GM18868 (cell line): ENCODE measurements at regions not wholly inside any gene's neighbourhood (a gene's known extent, or its start where the extent isn't known, plus 50 kb on each side); places are given as distances from the start of the nearest gene placed in this dataset.
"Not testable (repeated sequence)": the region's sequence is repeated elsewhere in the genome, so short reads cannot be mapped to it uniquely, and the experiment has no call there.

Source experiments
- ATAC-seq: cut with Tn5 transposase; IDR thresholded peaks from one replicate; pipeline ENCODE4 v1.9.1; 2021; ENCODE audit warnings: mild to moderate bottlenecking, moderate library complexity; ENCODE audit not compliant: unreplicated experiment

- no peak for ATAC-seq
Measured at GRCh38 chr13:111610081-111610480, 289.6 kb downstream of the TEX29 start.

GRCh38 chr13:111610879-111611278, 290.4 kb downstream of the TEX29 start:
- ATAC-seq: no peak

- no peak for ATAC-seq
Measured at GRCh38 chr13:111611651-111612050, 291.2 kb downstream of the TEX29 start.

- no peak for ATAC-seq
Measured at GRCh38 chr13:111612886-111613285, 292.4 kb downstream of the TEX29 start.

DNA sequence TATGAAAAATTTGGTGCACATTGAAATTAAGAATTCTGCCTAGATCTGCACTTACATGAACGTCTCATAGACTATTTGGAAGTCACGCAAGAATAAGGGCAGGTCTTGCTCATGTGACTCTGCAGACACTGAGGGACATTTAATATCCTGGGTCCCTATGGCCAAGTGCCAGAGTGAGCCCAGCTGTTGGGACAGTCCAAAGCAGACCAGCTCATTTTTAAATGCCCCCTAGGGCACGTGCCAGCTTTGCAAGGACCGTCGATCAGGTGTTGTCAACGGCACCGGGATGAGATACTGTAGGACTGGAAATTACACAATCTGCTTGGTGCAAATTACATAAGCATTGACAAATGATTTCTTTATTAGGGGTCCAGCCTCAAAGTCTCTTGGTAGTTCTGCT, 293.6 kb downstream of the TEX29 start:
- ATAC-seq: no peak

GRCh38 chr13:111614613-111615012, 294.2 kb downstream of the TEX29 start:
- no peak for ATAC-seq

- no peak for ATAC-seq
Measured at GRCh38 chr13:111616203-111616602, 295.8 kb downstream of the TEX29 start.

GRCh38 chr13:111620166-111620565, 299.7 kb downstream of the TEX29 start:
- ATAC-seq: no peak

DNA sequence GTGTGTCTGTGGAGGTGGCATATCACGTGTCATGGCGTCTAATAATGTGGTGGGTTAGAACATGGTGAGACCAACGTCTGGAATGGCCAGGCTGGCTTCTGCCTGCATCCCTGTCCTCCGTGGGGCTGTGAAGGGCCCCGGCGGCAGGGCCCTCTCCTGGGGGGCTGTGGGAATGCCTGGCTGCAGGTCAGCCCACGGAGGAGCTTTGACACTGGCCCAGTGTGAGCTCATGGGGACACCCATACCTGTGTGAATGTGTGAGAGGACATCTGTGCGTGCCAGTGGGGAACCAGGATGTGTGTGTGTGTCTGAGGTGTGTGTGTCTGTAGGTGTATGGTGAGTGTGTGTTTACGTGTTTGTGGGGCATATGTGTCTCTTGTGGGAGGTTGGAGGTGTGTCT, 300.1 kb downstream of the TEX29 start:
- no peak for ATAC-seq

DNA sequence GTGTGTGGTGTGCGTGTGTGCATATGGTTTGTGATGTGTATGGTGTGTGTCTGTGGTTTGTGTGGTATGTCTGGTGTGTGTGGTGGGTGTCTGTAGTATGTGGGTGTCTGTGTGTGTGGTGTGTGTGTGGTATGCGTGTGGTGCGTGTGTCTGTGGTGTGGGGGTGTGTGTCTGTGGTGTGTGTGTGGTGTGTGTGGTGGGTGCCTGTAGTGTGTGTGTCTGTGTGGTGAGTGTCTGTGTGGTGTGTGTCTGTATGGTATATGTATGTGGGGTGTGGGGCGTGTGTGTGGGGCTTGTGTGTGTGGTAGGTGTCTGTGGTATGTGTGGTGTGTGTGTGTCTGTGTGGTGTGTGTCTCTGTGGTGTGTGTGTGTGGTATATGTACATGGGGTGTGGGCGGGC, 300.7 kb downstream of the TEX29 start:
- no peak for ATAC-seq

DNA sequence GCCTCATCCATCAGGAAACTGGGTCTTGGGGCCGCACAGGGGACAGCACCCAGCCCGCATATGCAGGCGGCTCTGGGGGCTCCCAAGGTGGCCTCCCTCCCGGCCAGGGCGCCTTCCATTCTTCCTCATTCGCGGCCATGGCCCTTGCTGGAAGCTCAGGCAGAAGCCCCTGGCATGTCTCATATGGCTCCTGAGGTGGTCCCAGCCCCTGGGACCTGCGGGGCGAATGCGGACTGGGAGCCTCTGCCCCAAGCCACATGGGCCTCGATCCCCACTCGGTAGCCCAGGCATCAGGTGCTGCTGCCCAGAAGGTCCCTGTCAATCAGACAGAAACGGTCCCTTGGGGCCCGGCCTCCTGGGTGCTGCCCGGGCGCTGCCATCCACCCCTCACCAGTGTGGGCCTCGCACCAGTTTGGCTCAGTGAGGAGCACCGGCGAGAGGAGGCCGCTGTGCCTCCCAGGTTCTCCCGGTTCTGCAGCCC, 301.6 kb downstream of the TEX29 start:
- ATAC-seq: no peak

GRCh38 chr13:111623208-111623607, 302.8 kb downstream of the TEX29 start:
- ATAC-seq: no peak

DNA sequence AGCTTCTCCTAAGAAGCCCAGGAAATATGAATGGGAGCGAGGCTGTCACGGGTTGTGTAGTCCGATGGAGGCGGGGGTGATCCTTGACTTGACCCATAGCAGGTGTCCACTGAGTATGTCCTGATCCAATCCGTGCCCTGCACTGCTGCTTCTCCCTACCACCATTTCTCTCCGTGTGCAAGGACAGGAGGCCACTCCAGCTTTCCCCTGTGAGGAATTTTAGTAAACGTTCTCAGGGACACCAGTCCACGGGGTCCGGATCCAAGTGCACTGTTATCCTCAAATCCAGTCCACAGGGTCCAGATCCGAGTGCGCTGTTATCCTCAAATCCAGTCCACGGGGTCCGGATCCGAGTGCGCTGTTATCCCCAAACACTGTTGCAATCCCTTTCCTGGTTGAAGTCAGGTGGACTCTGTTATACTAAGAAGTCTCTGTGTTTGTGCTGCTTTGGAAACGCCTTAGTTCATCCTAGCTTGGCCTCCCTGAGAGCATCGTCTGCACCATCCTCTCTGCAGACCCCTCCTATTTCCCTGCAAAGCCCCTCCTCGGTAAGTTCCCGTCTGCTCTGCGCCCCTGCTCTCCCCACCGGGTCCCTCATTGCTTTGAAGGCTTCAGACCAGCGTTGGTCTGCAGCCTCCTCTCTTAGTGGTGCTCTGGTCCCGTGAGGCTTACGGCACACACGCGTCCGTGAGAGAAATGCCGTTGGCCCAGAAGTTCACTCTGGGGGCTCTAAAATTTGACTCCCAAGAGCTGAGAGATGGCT, 303.5 kb downstream of the TEX29 start:
- ATAC-seq: no peak

GRCh38 chr13:111625526-111626315, 305.3 kb downstream of the TEX29 start:
- ATAC-seq: no peak

GRCh38 chr13:111626371-111627305, 306.2 kb downstream of the TEX29 start:
- ATAC-seq: no peak

DNA sequence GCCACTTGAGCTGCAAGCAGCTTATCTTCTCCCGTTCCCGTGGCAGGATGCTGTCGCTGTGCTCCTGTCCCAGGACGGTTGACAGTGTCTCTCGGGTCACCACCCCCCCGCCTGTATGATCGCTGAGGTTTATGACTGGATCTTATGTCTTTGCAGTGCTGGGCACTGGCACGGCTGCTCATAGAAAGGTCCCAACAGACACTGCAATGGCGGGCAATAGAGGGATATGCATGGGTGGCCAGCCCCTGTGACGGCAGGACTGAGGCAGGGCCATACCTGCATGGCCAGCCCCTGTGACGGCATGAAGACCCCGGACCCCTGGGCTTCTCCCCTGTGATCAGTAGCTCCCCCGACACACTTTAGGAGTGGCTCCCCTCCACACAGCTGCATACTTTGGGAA, 307.2 kb downstream of the TEX29 start:
- ATAC-seq: no peak

- ATAC-seq: no peak
Measured at GRCh38 chr13:111629016-111629415, 308.6 kb downstream of the TEX29 start.

DNA sequence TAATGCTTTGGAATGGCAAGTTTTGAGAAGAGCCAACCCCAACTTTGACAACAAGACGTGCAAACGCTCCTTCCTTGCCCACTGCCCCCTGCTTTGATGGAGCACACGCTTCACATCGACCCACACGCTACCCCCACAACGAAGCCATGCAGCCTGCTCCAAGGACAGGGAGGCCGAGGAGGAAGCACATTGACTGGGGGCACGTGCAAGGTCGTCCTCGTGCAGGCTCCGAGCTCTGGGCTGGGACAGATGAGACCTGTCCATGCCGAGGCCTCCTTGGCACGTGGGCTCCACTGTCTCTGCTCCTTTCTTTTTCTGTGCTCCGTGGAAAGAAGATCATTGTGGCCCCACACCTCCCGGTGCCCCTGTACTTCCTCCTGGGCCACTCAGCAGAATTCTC, 309.0 kb downstream of the TEX29 start:
- ATAC-seq: no peak

GRCh38 chr13:111629926-111630325, 309.5 kb downstream of the TEX29 start:
- ATAC-seq: no peak

DNA sequence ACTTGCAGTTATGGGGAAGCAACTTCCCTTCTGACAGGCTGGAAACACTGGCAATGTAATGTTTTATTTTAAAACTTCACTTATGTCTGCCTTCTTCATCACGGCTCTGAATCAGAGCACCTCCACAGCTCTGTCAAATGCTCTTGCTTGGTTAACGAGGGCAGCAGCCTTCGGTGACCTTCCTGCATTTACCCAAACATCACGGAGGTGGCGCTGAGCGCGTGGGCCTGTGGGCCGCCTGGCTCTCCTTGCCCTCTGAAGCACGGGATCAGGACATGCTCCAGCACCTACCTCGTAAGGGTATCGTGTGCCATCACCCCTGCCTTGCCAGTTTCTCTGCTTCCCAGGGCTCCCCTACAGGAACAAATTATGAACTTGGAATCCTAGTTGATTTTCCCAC, 310.0 kb downstream of the TEX29 start:
- no peak for ATAC-seq

- ATAC-seq: not testable (repeated sequence)
Measured at GRCh38 chr13:111631271-111631670, 310.8 kb downstream of the TEX29 start.
